GM10266 (cell line): ENCODE measurements at regions not wholly inside any gene's neighbourhood (a gene's known extent, or its start where the extent isn't known, plus 50 kb on each side); places are given as distances from the start of the nearest gene placed in this dataset.

Experiments used
- DNase-seq: peaks from one replicate; pipeline ENCODE4 v3.0.0; 2012; ENCODE audit errors: extremely low spot score
- CTCF ChIP-seq: IDR thresholded peaks from 2 replicates; pipeline ENCODE4 v1.5.1; 2012; ENCODE audit warnings: mild to moderate bottlenecking, low read depth; ENCODE audit not compliant: control insufficient read depth, insufficient read depth; ENCODE audit errors: missing control alignments

GRCh38 chr3:83460052-83460451 lies 1498.7 kb upstream of the CADM2 start:
- no peak for TF ChIP-seq CTCF
- DNase-seq, result no peak

GRCh38 chr3:83461411-83461810 lies 1497.4 kb upstream of the CADM2 start:
- no peak for TF ChIP-seq CTCF
- no peak for DNase-seq

GRCh38 chr3:83477563-83477962 lies 1481.2 kb upstream of the CADM2 start:
- no peak for DNase-seq
- no peak for TF ChIP-seq CTCF

- no peak for TF ChIP-seq CTCF
- DNase-seq, result no peak
Observed at GRCh38 chr3:83482402-83483070, 1476.3 kb upstream of the CADM2 start.

- no peak for TF ChIP-seq CTCF
- DNase-seq, result no peak
Observed at GRCh38 chr3:83496462-83496861, 1462.3 kb upstream of the CADM2 start.

- TF ChIP-seq CTCF, result no peak
- no peak for DNase-seq
Observed at GRCh38 chr3:83498361-83499016, 1460.3 kb upstream of the CADM2 start.

- no peak for TF ChIP-seq CTCF
- no peak for DNase-seq
Observed at GRCh38 chr3:83500422-83500821, 1458.4 kb upstream of the CADM2 start.
